Cardiac muscle cell (in vitro differentiated cells and primary cell): ENCODE measurements at regions not wholly inside any gene's neighbourhood (a gene's known extent, or its start where the extent isn't known, plus 50 kb on each side); places are given as distances from the start of the nearest gene placed in this dataset.

Source experiments
- DNase-seq, 2 donors: peaks; one replicate each; pipeline versions ENCODE4 v3.0.0 to v3.0.0-alpha.2; 2010 to 2017; ENCODE audit warnings: low read depth in 1 of 2, low spot score in 1 of 2
- H3K27ac ChIP-seq: fragments of 200-600 bp; sonication (generic); 2 replicates; pipeline ENCODE4 v1.5.1; 2016
- H3K27me3 ChIP-seq: fragments of 200-600 bp; sonication (generic); 2 replicates; pipeline ENCODE4 v1.6.0; 2016; ENCODE audit warnings: control low read depth
- H3K36me3 ChIP-seq: fragments of 200-600 bp; sonication (generic); 2 replicates; pipeline ENCODE4 v1.5.1; 2016; ENCODE audit warnings: control low read depth
- H3K4me1 ChIP-seq: fragments of 200-600 bp; sonication (generic); 2 replicates; pipeline ENCODE4 v1.8.1; 2017; ENCODE audit warnings: low read depth, mild to moderate bottlenecking, mixed run types
- H3K4me3 ChIP-seq: fragments of 200-600 bp; sonication (generic); 2 replicates; pipeline ENCODE4 v1.5.1; 2016; ENCODE audit warnings: mild to moderate bottlenecking
- H3K9me3 ChIP-seq: fragments of 200-600 bp; sonication (generic); 2 replicates; pipeline ENCODE4 v1.5.1; 2017; ENCODE audit warnings: low read depth, mild to moderate bottlenecking, control low read depth
- TF ChIP-seq, protein P1 (sequence below): IDR thresholded peaks from 2 replicates; pipeline ENCODE4 v1.5.1; 2012; ENCODE audit warnings: low read depth, mild to moderate bottlenecking, low read length

DNA sequence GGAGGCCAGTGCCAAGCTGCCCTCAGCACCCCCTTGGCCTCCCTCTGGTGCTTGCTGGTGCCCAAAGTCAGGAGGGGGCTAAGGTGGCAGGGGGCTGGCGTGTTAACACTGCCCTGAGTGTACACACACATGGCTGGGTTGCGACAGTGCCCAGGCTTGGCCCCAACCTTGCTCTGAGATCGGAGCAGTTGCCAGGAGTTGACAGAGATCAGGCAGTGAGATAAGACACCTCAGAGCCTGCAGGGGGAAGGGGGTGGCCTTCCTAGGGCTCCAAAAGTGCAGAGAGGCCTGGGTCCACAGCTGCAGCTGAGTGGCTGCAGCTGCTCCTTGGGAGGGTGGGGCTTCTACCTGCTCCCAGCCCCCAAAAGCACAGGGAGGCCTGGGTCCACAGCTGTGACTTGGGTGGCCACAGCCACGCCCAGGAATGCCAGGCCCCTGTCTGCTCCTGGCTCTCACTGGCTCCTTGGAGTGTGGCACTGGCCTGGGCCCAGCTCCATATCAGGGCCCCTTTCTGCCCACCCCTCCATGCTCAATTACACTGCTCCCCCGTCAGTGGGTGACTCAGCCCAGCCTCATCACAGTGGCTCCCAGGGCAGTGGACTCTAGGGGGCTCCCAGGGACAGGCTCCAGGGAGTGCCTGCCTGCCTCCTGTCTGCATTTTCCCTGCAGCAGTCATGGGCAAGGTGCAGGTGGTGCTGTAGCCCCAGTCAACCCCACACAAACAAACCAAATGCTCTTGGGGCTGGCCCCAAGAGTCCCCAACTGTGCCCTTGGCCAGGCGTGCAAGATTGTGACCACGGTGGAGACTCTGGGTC, 56.4 kb upstream of the C15orf39 start:
- no peak overlapping the region for H3K4me3 ChIP-seq
- DNase-seq, result no peak
- no peaks in the 10 kb centered on the region for H3K27me3 ChIP-seq
- H3K27ac ChIP-seq, result no peak overlapping the region
- H3K36me3 ChIP-seq, result no peaks in the 10 kb centered on the region
- peaks cover 2% of the 10 kb centered on the region for H3K4me1 ChIP-seq
- TF ChIP-seq, protein P1, sequence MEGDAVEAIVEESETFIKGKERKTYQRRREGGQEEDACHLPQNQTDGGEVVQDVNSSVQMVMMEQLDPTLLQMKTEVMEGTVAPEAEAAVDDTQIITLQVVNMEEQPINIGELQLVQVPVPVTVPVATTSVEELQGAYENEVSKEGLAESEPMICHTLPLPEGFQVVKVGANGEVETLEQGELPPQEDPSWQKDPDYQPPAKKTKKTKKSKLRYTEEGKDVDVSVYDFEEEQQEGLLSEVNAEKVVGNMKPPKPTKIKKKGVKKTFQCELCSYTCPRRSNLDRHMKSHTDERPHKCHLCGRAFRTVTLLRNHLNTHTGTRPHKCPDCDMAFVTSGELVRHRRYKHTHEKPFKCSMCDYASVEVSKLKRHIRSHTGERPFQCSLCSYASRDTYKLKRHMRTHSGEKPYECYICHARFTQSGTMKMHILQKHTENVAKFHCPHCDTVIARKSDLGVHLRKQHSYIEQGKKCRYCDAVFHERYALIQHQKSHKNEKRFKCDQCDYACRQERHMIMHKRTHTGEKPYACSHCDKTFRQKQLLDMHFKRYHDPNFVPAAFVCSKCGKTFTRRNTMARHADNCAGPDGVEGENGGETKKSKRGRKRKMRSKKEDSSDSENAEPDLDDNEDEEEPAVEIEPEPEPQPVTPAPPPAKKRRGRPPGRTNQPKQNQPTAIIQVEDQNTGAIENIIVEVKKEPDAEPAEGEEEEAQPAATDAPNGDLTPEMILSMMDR, result no peak
- no peaks in the 10 kb centered on the region for H3K9me3 ChIP-seq

DNA sequence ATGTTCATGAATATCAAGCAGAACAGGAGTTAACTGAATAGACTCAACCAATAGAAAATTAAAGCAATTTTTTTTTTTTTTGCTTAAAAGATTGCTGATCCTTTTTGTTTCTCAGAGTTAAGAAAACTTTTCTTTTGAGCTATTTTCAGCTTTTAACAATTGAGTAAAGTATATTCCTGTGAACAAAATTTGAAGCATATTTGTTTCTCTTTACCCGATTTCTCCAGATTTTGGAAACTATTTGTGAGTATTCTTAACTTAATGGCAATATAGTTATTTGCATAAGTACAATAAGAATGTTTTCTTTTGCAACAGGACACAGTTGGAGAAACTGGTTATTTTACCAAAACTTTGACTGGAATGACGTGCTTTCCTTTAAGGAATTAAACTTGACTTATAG, 53.4 kb upstream of the C15orf39 start:
- Histone ChIP-seq H3K27me3 (no peaks in the 10 kb centered on the region), H3K4me1 (peaks cover 13% of the 10 kb centered on the region), H3K4me3 (no peak overlapping the region), H3K9me3 (no peaks in the 10 kb centered on the region), H3K27ac (no peak overlapping the region), H3K36me3 (no peaks in the 10 kb centered on the region)
- DNase-seq, result no peak
- TF ChIP-seq, protein P1, result no peak

DNA sequence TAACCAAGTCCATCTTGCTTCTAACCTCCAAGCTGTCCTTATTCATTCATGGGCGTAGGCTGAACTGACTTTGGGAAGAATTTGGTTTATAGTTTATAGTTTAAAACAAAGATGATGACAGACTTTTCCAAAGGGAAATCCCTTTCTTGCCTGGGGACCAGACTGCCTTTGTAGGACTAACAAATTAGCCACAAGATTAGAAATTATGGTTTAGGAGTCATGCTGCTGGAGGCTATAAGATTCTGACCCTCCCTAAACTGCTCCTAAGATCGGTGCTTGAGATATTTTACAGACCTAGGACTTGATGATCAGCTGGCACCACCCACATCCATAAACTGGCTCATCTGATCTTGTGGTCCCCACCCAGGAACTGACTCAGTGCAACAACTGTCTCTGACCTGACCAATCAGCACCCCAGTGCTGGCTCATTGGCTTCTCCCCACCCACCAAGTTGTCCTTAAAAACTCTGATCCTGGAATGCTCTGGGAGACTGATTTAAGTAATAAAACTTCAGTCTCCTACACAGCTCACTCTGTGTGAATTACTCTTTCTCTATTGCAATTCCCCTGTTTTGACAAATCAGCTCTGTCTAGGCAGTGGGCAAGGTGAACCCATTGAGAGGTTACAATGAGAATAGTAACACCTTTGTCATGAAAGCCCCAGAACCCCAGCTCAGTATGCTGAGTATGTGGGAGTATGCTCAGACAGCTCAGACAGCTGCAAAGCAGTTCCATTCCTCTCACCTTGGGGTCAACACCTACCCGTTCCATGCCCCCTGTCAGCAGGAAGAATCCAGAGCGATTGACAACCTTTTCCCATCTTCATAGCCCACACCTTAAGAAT, 51.6 kb upstream of the C15orf39 start:
- Histone ChIP-seq H3K4me3 (no peak overlapping the region), H3K4me1 (peaks cover 13% of the 10 kb centered on the region), H3K36me3 (no peaks in the 10 kb centered on the region), H3K27ac (no peak overlapping the region), H3K27me3 (no peaks in the 10 kb centered on the region), H3K9me3 (no peaks in the 10 kb centered on the region)
- TF ChIP-seq, protein P1, result no peak
- DNase-seq, result peak in 1 of 2 donors; percentile 42

DNA sequence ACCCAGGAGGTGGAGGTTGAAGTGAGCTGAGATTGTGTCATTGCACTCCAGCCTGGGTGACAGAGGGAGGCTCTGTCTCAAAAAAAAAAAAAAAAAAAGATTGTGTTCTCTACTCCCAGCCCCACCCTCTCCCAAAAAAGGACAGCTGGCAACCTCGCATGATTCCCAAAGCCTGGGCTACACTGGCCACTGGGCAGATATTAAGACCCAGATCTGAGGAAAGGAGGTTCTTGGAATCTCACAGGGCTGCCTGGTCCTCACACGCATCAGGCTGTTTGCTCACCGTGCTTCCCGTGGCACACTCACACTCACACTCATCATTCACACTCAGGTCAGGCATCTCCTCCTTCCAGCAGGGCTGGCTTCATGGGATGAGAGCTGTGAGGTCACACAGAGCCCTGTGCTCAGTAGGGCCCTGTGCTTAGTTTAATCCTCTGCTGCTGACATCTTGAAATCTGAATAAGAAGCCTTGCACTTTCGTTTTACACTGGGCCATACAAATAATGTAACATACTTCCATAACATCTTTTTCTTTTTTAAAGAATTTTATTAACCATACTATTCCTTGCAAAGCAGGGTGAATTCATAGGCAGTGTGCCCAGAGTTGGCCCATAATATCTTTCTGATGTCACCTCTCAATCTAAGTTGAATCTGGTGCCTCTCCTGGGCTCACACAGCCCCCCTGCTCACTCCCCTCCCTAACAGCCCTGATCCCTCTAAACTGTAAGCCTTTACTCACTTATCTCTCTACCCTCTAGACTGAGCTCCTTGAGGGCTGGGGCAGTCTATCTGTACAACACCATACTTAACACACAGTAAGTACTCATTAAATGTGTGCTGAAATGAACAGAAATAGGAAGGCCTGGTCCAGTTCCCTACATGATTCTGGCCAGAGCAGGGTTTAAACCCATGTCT, 50.2 kb upstream of the C15orf39 start:
- TF ChIP-seq, protein P1, result no peak
- peak overlapping the region; percentile 78 for H3K27ac ChIP-seq
- H3K4me1 ChIP-seq, result peaks cover 13% of the 10 kb centered on the region
- peak in 1 of 2 donors; percentile 19 for DNase-seq
- no peaks in the 10 kb centered on the region for H3K27me3 ChIP-seq
- H3K9me3 ChIP-seq, result no peaks in the 10 kb centered on the region
- no peaks in the 10 kb centered on the region for H3K36me3 ChIP-seq
- H3K4me3 ChIP-seq, result no peak overlapping the region
